ENCODE measurements at regions not wholly inside any gene's neighbourhood (a gene's known extent, or its start where the extent isn't known, plus 50 kb on each side); places are given as distances from the start of the nearest gene placed in this dataset.
"Not testable (repeated sequence)": the region's sequence is repeated elsewhere in the genome, so short reads cannot be mapped to it uniquely, and the experiment has no call there.

DNA sequence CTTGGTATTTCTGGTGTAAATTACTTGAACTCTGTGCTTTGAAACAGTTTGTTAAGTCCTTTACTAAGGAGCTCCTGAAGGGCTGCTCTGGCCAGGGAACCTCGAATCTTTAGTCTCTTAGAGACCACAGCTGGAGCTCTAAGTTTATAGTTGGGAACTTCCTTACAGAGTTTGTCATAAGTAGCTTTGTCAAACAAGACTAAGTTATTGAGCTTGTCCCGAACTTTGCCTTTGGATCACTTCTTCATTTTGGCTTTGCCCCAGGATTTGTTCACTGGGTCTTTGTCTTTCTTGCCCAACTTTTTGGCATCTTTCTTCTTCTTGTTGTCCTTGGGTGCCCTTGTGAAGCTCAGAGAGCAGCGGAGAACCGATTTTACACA lies 64.8 kb downstream of the FAM50B start:
- TF ChIP-seq, protein P1, sequence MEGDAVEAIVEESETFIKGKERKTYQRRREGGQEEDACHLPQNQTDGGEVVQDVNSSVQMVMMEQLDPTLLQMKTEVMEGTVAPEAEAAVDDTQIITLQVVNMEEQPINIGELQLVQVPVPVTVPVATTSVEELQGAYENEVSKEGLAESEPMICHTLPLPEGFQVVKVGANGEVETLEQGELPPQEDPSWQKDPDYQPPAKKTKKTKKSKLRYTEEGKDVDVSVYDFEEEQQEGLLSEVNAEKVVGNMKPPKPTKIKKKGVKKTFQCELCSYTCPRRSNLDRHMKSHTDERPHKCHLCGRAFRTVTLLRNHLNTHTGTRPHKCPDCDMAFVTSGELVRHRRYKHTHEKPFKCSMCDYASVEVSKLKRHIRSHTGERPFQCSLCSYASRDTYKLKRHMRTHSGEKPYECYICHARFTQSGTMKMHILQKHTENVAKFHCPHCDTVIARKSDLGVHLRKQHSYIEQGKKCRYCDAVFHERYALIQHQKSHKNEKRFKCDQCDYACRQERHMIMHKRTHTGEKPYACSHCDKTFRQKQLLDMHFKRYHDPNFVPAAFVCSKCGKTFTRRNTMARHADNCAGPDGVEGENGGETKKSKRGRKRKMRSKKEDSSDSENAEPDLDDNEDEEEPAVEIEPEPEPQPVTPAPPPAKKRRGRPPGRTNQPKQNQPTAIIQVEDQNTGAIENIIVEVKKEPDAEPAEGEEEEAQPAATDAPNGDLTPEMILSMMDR (conservative IDR thresholded peaks at IDR 0.05; ENCODE audit: low read depth, low read length): no peak
- no peak for DNase-seq (ENCODE audit: low read depth)
- H3K4me3 ChIP-seq (ENCODE audit: low read length): no peak overlapping the region

DNA sequence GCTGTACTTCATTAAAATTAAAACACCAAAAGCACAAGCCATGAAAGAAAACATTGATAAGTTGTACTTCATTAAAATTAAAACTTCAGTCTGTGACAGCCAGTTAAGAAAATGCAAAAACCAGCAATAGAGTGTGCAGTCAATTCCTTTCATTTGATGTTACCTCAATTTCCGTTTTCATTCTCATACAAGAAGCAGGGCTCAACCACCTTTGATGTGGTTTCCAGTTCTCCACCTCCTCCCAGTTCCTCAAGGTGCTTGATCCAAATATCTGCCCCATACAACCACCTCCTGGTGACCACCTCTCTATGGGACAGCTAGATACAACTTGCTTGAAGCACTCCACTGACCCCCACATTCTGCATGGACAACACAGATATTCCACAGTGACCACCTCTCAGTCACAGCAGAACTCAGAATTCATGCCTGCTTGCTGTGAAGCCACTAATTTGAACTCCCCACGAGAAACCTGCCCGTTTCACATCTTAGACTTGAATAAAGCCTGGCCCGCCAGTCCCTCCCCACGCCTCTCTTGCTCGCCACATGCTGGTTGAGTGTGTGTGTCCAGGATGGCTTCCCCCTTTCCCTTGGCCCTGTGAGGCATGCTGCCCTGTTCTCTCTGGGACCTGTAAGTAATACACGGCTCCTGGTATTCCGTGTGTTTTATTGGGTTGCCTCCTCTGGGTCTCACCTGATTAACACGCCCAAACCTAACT lies 66.1 kb downstream of the FAM50B start:
- H3K4me3 ChIP-seq (ENCODE audit: low read length): no peak overlapping the region
- DNase-seq (ENCODE audit: low read depth): no peak

DNA sequence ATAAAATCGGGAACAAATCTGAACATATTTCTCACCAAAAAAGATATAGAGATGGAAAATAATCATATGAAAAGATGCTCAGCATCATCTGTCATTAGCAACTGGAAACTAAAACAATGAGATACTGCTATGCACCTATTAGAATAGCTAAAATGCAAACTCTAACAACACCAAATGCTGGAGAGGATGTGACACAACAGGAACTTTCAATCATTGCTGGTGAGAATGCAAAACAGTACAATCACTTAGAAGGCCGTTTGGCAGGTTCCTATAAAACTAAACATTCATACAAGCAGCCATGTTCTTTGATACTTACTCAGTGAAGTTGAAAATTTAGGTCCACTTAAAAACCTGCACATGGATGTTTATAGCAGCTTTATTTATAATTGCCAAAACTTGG lies 67.0 kb downstream of the FAM50B start:
- no peak overlapping the region for H3K4me3 ChIP-seq (ENCODE audit: low read length)
- DNase-seq (ENCODE audit: low read depth): no peak
- TF ChIP-seq, protein P1 (conservative IDR thresholded peaks at IDR 0.05; ENCODE audit: low read depth, low read length): no peak

More for the DNA sequence above, 66.1 kb downstream of the FAM50B start:
- TF ChIP-seq, protein P1 (conservative IDR thresholded peaks at IDR 0.05; ENCODE audit: low read depth, low read length): no peak

DNA sequence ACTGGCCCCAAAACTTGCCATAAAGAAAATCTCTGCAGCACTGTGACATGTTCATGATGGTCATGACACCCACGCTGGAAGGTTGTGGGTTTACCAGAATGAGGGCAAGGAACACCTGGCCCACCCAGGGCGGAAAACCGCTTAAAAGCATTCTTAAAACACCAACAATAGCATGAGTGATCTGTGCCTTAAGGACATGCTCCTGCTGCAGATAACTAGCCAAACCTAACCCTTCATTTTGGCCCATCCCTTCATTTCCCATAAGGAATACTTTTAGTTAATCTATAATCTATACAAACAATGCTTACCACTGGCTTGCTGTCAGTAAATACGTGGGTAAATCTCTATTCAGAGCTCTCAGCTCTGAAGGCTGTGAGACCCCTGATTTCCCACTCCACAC lies 67.6 kb downstream of the FAM50B start:
- not testable (repeated sequence) for H3K4me3 ChIP-seq (ENCODE audit: low read length); DNase-seq (ENCODE audit: low read depth)

DNA sequence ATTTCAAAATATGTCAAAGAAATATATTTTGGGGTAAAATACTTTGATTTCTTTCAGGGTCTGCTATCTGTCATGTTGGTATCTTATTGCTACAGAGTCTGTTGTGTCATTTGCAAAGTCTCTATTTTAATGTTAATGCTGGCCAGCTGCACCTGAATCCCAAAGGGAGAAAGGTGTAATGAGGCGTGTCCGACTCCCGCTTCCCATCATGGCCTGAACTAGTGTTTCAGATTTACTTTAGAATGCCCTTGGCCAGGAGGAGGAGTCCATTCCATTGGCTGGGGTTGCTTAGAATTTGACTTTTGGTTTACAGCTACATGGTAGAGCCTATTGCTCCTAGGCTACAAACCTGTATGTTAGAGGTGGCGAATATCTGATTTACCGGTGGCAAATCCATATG lies 69.3 kb downstream of the FAM50B start:
- no peak for DNase-seq (ENCODE audit: low read depth)
- H3K4me3 ChIP-seq (ENCODE audit: low read length): no peak overlapping the region
- TF ChIP-seq, protein P1 (conservative IDR thresholded peaks at IDR 0.05; ENCODE audit: low read depth, low read length): no peak

DNA sequence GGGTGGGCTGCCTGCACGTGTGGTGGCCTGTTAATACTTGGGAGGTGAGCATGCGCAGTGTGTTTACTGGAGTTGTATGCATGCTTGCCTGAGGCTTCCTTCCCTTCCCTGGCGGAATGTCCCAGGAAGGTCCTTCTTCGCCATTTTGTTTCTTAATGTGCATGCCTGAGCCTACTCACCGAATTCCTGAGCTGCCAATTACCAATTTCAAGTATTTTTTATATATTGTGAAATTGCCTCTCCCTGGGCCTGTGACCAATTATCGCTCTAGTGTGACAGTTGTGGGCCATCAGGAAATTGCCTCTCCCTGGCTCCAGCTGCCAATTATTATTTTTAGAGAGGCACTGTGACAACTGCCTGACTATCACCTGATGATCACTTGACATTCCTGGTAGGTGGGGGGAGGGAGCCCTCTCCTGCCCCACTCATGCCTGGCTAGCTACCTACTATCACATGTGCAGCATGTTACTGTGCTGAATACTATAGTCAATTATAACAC lies 70.0 kb downstream of the FAM50B start:
- no peak for DNase-seq (ENCODE audit: low read depth)
- TF ChIP-seq, protein P1 (conservative IDR thresholded peaks at IDR 0.05; ENCODE audit: low read depth, low read length): no peak
- H3K4me3 ChIP-seq (ENCODE audit: low read length): no peak overlapping the region

DNA sequence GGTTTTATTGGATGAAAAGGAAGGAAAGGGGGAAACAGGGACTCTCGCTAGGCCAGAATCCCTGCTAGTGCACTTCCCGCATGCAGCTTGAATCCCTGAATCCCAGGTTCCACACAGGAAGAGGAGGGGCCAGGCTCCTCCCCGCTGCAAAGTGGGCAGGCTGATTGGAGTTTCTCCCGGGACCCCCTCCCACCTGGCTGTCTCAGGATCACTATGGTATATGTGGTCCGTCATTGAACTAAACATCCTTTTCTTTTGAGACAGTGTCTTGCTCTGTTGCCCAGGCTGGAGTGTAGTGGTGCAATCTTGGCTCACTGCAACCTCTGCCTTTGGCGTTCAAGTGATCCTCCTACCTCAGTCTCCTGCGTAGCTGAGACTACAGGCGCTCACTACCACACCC lies 70.7 kb downstream of the FAM50B start:
- no peak for DNase-seq (ENCODE audit: low read depth)
- H3K4me3 ChIP-seq (ENCODE audit: low read length): no peak overlapping the region
- TF ChIP-seq, protein P1 (conservative IDR thresholded peaks at IDR 0.05; ENCODE audit: low read depth, low read length): no peak

Measured in retinal pigment epithelial cell (primary cell).